Prostate gland (tissue), 2 donors: ENCODE measurements at regions not wholly inside any gene's neighbourhood (a gene's known extent, or its start where the extent isn't known, plus 50 kb on each side); places are given as distances from the start of the nearest gene placed in this dataset.

Experiments
- POLR2A ChIP-seq: fragments of 450-650 bp; IDR thresholded peaks from one replicate; pipeline ENCODE4 v1.6.1; 2016; ENCODE audit warnings: antibody characterized with exemption, mild to moderate bottlenecking
- POLR2AphosphoS5 ChIP-seq: sonication (generic); formaldehyde crosslinking; IDR thresholded peaks from one replicate; pipeline ENCODE4 v1.6.1; 2017; ENCODE audit warnings: antibody characterized with exemption
- TF ChIP-seq, protein P1 (sequence below), 4 experiments: fragments of 200-600 bp in 2 of 4; fragments of 450-650 bp in 2 of 4; sonication (generic) in 2 of 4; IDR thresholded peaks; 1 replicate in 3 of 4; 2 replicates in 1 of 4; pipeline ENCODE4 v1.5.1; 2016 to 2019; ENCODE audit warnings: antibody characterized with exemption in 4 of 4, mild to moderate bottlenecking in 2 of 4, moderate library complexity in 2 of 4

DNA sequence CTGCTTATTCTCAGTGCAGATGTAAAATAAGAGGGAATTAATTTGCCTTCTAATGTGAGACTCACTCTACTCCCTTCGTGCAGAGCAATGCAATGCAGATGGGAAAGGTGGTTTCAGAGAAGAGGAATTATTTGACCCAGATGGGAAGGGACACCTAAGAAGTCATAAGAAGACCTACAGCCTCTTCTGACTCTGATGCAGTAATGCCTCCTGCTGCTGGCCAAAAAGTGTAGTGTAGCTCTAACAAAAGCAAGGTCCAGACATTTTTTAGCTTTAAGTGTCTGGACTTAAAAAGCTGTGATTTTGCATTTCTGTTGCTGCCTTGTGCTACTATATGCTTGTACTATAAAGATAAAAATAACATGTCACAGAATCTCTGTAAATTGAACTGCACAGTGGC, 501.4 kb downstream of the TTLL7 start:
- TF ChIP-seq, protein P1, sequence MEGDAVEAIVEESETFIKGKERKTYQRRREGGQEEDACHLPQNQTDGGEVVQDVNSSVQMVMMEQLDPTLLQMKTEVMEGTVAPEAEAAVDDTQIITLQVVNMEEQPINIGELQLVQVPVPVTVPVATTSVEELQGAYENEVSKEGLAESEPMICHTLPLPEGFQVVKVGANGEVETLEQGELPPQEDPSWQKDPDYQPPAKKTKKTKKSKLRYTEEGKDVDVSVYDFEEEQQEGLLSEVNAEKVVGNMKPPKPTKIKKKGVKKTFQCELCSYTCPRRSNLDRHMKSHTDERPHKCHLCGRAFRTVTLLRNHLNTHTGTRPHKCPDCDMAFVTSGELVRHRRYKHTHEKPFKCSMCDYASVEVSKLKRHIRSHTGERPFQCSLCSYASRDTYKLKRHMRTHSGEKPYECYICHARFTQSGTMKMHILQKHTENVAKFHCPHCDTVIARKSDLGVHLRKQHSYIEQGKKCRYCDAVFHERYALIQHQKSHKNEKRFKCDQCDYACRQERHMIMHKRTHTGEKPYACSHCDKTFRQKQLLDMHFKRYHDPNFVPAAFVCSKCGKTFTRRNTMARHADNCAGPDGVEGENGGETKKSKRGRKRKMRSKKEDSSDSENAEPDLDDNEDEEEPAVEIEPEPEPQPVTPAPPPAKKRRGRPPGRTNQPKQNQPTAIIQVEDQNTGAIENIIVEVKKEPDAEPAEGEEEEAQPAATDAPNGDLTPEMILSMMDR (IDR thresholded peaks at IDR 0.05) = no peak
- TF ChIP-seq POLR2AphosphoS5 (no peak), POLR2A (no peak)
